K562 (cell line): ENCODE measurements at regions not wholly inside any gene's neighbourhood (a gene's known extent, or its start where the extent isn't known, plus 50 kb on each side); places are given as distances from the start of the nearest gene placed in this dataset.
A peak's percentile ranks its signal among the peaks of the same experiment; 100 is the strongest.

Source experiments
- CEBPG ChIP-seq, 3 experiments: fragments of 200-800 bp in 1 of 3; sonication (Bioruptor generic) in 1 of 3; sonication (generic) in 1 of 3; formaldehyde crosslinking in 1 of 3; IDR thresholded peaks in 2 of 3; conservative IDR thresholded peaks in 1 of 3; 2 replicates each; pipeline versions ENCODE4 v1.6.1 to v1.8.0; 2016 to 2022; ENCODE audit warnings: missing compliant biosample characterization in 2 of 3, missing genetic modification characterization in 2 of 3, mild to moderate bottlenecking in 1 of 3, missing genetic modification reagents in 1 of 3
- FOXJ3 ChIP-seq: sonication (generic); formaldehyde crosslinking; IDR thresholded peaks from 2 replicates; pipeline ENCODE4 v1.4.0; 2020; ENCODE audit warnings: mild to moderate bottlenecking, missing genetic modification reagents
- JUND ChIP-seq, 2 experiments: IDR thresholded peaks; 2 replicates in 1 of 2; 3 replicates in 1 of 2; pipeline ENCODE4 v1.6.1; 2011; ENCODE audit warnings: borderline replicate concordance in 2 of 2, low read depth in 2 of 2, low read length in 2 of 2, improper control_type of control experiment in 1 of 2, missing biosample characterization in 1 of 2, missing genetic modification characterization in 1 of 2, missing genetic modification reagents in 1 of 2
- KLF1 ChIP-seq: fragments of 450-650 bp; IDR thresholded peaks from 2 replicates; pipeline ENCODE4 v1.6.1; 2016; ENCODE audit warnings: missing genetic modification characterization, missing compliant biosample characterization
- NCOA4 ChIP-seq: fragments of 450-650 bp; IDR thresholded peaks from 2 replicates; pipeline ENCODE4 v1.6.1; 2018; ENCODE audit warnings: mild to moderate bottlenecking; ENCODE audit not compliant: partially characterized antibody
- NR2F6 ChIP-seq: fragments of 450-650 bp; formaldehyde crosslinking; IDR thresholded peaks from 2 replicates; pipeline ENCODE4 v1.4.0; 2020; ENCODE audit warnings: mild to moderate bottlenecking
- PHF20 ChIP-seq: fragments of 450-650 bp; IDR thresholded peaks from 2 replicates; pipeline ENCODE4 v1.6.1; 2018; ENCODE audit not compliant: partially characterized antibody
- PRDM10 ChIP-seq: fragments of 450-650 bp; IDR thresholded peaks from 2 replicates; pipeline ENCODE4 v1.6.1; 2018; ENCODE audit not compliant: partially characterized antibody

- TF ChIP-seq JUND (IDR thresholded peaks at IDR 0.05; ENCODE audit: borderline replicate concordance, low read depth, low read length) (no peak), JUND (tag; IDR thresholded peaks at IDR 0.05; ENCODE audit: borderline replicate concordance, low read depth, low read length) (no peak; the same call in 2 of the 3 replicates), FOXJ3 (CRISPR knock-in tag) (no peak), NCOA4 (no peak), PHF20 (no peak), KLF1 (no peak), PRDM10 (peak; percentile 53), CEBPG (CRISPR knock-in tag; IDR thresholded peaks at IDR 0.05) (no peak), CEBPG (tag; conservative IDR thresholded peaks at IDR 0.05 in 1 of 2, IDR thresholded peaks at IDR 0.05 in 1 of 2) (peak in 1 of 2 experiments; percentile 8; a peak in 1 of 4 replicates), NR2F6 (CRISPR knock-in tag) (no peak)
These were observed 80.5 kb upstream of the SETMAR start (continued) for GRCh38 chr3:4222574-4223175.
